ENCODE measurements at regions not wholly inside any gene's neighbourhood (a gene's known extent, or its start where the extent isn't known, plus 50 kb on each side); places are given as distances from the start of the nearest gene placed in this dataset.

GRCh38 chr9:75461183-75461582, 372.9 kb downstream of the OSTF1 start (continued):
- TF ChIP-seq ZNF18 (tag by site-specific recombination; IDR thresholded peaks at IDR 0.05) (no peak), ZNF48 (tag by site-specific recombination; IDR thresholded peaks at IDR 0.05) (no peak), ZNF692 (tag by site-specific recombination; IDR thresholded peaks at IDR 0.05) (no peak), ZNF776 (tag by site-specific recombination; IDR thresholded peaks at IDR 0.05; ENCODE audit: borderline replicate concordance) (no peak), HIC1 (tag by site-specific recombination; IDR thresholded peaks at IDR 0.05) (no peak), SP3 (tag by site-specific recombination; IDR thresholded peaks at IDR 0.05) (no peak), WT1 (tag by site-specific recombination; IDR thresholded peaks at IDR 0.05) (no peak), ZNF624 (tag by site-specific recombination; IDR thresholded peaks at IDR 0.05) (no peak), ZNF843 (tag by site-specific recombination; IDR thresholded peaks at IDR 0.05) (no peak)

GRCh38 chr9:75462866-75463265, 374.6 kb downstream of the OSTF1 start:
- Histone ChIP-seq H3K36me3 (ENCODE audit: control insufficient read depth in 2 of 2, insufficient read depth in 1 of 2, low read length in 2 of 2) (no peaks in the 10 kb centered on the region), H3K27ac (ENCODE audit: extremely low read depth, low read depth, low read length) (no peak overlapping the region), H3K4me1 (ENCODE audit: control insufficient read depth, insufficient read depth, low read length) (no peaks in the 10 kb centered on the region), H3K9me3 (ENCODE audit: control insufficient read depth, insufficient read depth, low read depth, low read length) (no peaks in the 10 kb centered on the region), H3K4me3 (ENCODE audit: low read depth, low read length) (no peak overlapping the region)
- CTCF ChIA-PET: interaction anchor here (0.6 to 1.7 kb wide), 3 partner anchors 9 to 180 kb away, joined by 3 to 4 read pairs (median 3); no protein-coding TSS in a partner anchor
- TF ChIP-seq FEZF1 (tag by site-specific recombination; IDR thresholded peaks at IDR 0.05): no peak
- no peak for TF ChIP-seq ZBTB1 (tag by site-specific recombination; IDR thresholded peaks at IDR 0.05)
- no peak for TF ChIP-seq GLI4 (tag by site-specific recombination; IDR thresholded peaks at IDR 0.05)
- no peak for TF ChIP-seq ZNF121 (tag by site-specific recombination; IDR thresholded peaks at IDR 0.05)
- no peak for TF ChIP-seq ZBTB21 (tag by site-specific recombination; IDR thresholded peaks at IDR 0.05)
- no peak for TF ChIP-seq ZNF404 (tag by site-specific recombination; IDR thresholded peaks at IDR 0.05)
- no peak for TF ChIP-seq GFI1B (tag by site-specific recombination; IDR thresholded peaks at IDR 0.05)
- TF ChIP-seq ZNF341 (tag by site-specific recombination; IDR thresholded peaks at IDR 0.05; ENCODE audit: low read depth): no peak
- POLR2A ChIA-PET: no interaction called here

- Histone ChIP-seq H3K27ac (ENCODE audit: extremely low read depth, low read depth, low read length) (no peak overlapping the region), H3K4me3 (ENCODE audit: low read depth, low read length) (no peak overlapping the region), H3K4me1 (ENCODE audit: control insufficient read depth, insufficient read depth, low read length) (no peaks in the 10 kb centered on the region), H3K36me3 (ENCODE audit: control insufficient read depth in 2 of 2, insufficient read depth in 1 of 2, low read length in 2 of 2) (no peaks in the 10 kb centered on the region), H3K9me3 (ENCODE audit: control insufficient read depth, insufficient read depth, low read depth, low read length) (no peaks in the 10 kb centered on the region)
- ChIA-PET POLR2A (no interaction called here), CTCF (interaction anchor here (1.0 to 1.7 kb wide), 2 partner anchors 10 to 18 kb away, joined by 3 to 4 read pairs; no protein-coding TSS in a partner anchor)
- no peak for TF ChIP-seq ZBTB8A (tag by site-specific recombination; IDR thresholded peaks at IDR 0.05)
- TF ChIP-seq CTCF (tag by site-specific recombination; IDR thresholded peaks at IDR 0.05): no peak
- no peak for TF ChIP-seq ZSCAN16 (tag by site-specific recombination; IDR thresholded peaks at IDR 0.05)
- no peak for TF ChIP-seq ZNF473 (tag by site-specific recombination; IDR thresholded peaks at IDR 0.05)
- TF ChIP-seq PATZ1 (tag by site-specific recombination; IDR thresholded peaks at IDR 0.05): no peak
- no peak for TF ChIP-seq OSR2 (tag by site-specific recombination; IDR thresholded peaks at IDR 0.05)
- TF ChIP-seq ZNF10 (tag by site-specific recombination; IDR thresholded peaks at IDR 0.05): no peak
- TF ChIP-seq ZNF645 (tag by site-specific recombination; IDR thresholded peaks at IDR 0.05): no peak
- no peak for TF ChIP-seq SALL2 (tag by site-specific recombination; IDR thresholded peaks at IDR 0.05; ENCODE audit: borderline replicate concordance)
These were observed 375.6 kb downstream of the OSTF1 start for GRCh38 chr9:75463871-75464270.

All from HEK293 (cell line).